NCI-H774 (cell line): ENCODE measurements at regions not wholly inside any gene's neighbourhood (a gene's known extent, or its start where the extent isn't known, plus 50 kb on each side); places are given as distances from the start of the nearest gene placed in this dataset.

Experiments
- DNase-seq: peaks from one replicate; lab custom pipeline; 2025; lab: John Stamatoyannopoulos, UW

- no peak for DNase-seq
Observed at GRCh38 chr2:190809139-190809764, 71.4 kb upstream of the GLS start.

GRCh38 chr2:190809876-190810525 lies 70.6 kb upstream of the GLS start:
- no peak for DNase-seq

- no peak for DNase-seq
Observed at GRCh38 chr2:190810981-190811587, 69.5 kb upstream of the GLS start.

- no peak for DNase-seq
Observed at GRCh38 chr2:190811811-190812210, 68.8 kb upstream of the GLS start.

- no peak for DNase-seq
Observed at GRCh38 chr2:190812506-190813294, 67.9 kb upstream of the GLS start.

- no peak for DNase-seq
Observed at GRCh38 chr2:190815226-190815625, 65.4 kb upstream of the GLS start.

GRCh38 chr2:190817082-190817481 lies 63.5 kb upstream of the GLS start:
- no peak for DNase-seq

GRCh38 chr2:190819840-190820301 lies 60.8 kb upstream of the GLS start:
- no peak for DNase-seq

GRCh38 chr2:190820416-190820815 lies 60.2 kb upstream of the GLS start:
- DNase-seq, result no peak

GRCh38 chr2:190822043-190822442 lies 58.6 kb upstream of the GLS start:
- no peak for DNase-seq

GRCh38 chr2:190827720-190828119 lies 52.9 kb upstream of the GLS start:
- DNase-seq, result no peak

- no peak for DNase-seq
Observed at GRCh38 chr2:190829642-190830041, 51.0 kb upstream of the GLS start.
